ENCODE measurements at regions not wholly inside any gene's neighbourhood (a gene's known extent, or its start where the extent isn't known, plus 50 kb on each side); places are given as distances from the start of the nearest gene placed in this dataset.

DNA sequence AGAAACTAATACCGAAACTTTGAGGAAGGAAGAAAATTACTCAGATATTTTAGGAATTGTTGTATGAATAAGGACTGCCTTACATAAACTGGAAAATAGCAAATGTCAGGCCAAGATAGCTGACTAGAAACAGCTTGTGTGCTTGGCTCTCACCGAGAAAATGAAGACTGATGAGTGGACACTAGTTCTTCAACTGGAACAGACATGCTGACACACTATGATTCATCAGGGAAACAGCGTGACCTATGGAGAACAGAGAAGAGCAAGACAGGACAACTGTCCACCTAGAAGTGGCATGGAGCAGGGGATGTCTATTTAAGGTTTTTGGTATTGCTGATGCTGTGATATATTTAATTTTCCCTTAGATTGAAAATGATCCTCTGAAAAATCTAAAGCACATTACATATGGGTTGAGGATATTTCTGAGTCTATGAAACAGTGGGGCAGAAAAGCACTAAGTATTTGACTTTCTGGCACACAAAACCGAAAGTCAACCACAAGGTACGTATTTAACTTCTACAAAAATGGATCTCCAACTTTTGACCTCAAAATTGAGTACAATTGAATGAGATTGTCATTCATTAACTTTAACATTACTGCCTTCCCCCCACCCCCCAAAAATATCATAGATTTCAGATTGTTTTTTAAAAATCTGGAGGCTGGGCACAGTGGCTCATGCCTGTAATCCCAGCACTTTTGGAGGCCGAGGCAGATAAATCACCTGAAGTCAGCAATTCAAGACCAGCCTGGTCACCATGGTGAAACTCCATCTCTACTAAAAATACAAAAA, 863.2 kb downstream of the LRFN5 start:
- H3K4me3 ChIP-seq (replicated peaks in 1 of 3), result no peak overlapping the region
- H3K9me3 ChIP-seq, result no peaks in the 10 kb centered on the region
- no peaks in the 10 kb centered on the region for H3K27me3 ChIP-seq
- H3K36me3 ChIP-seq, result no peaks in the 10 kb centered on the region
- no peak overlapping the region for H3K27ac ChIP-seq
- TF ChIP-seq, protein P1, sequence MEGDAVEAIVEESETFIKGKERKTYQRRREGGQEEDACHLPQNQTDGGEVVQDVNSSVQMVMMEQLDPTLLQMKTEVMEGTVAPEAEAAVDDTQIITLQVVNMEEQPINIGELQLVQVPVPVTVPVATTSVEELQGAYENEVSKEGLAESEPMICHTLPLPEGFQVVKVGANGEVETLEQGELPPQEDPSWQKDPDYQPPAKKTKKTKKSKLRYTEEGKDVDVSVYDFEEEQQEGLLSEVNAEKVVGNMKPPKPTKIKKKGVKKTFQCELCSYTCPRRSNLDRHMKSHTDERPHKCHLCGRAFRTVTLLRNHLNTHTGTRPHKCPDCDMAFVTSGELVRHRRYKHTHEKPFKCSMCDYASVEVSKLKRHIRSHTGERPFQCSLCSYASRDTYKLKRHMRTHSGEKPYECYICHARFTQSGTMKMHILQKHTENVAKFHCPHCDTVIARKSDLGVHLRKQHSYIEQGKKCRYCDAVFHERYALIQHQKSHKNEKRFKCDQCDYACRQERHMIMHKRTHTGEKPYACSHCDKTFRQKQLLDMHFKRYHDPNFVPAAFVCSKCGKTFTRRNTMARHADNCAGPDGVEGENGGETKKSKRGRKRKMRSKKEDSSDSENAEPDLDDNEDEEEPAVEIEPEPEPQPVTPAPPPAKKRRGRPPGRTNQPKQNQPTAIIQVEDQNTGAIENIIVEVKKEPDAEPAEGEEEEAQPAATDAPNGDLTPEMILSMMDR (IDR thresholded peaks at IDR 0.05), result no peak
- TF ChIP-seq POLR2A (IDR thresholded peaks at IDR 0.05), result no peak
- DNase-seq, result no peak
- H3K4me1 ChIP-seq, result no peaks in the 10 kb centered on the region
- 78 to 88% methylated on average over 6 of the region's 6 CpGs for WGBS, 2 donors
- intact Hi-C loops (cut with DNase I), result no loop called here

DNA sequence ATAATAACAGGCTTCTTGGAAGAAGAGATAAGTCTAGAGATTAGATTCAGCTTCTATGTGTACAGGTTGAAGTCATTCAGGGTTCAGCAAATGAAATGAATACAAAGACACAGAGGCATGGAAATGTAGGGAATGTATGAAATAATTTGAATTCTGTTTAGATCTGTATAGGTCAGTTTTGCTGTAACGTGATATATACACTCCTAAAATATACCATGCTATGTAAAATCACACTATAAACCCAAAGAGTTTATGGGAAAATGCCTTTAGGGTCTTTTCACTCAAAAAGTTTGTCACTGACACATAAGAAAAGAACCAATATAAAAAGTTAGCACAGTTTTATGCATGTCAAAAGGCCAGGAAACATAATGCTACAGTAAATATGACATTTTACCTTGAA, 854.0 kb downstream of the LRFN5 start:
- Histone ChIP-seq H3K4me1 (no peaks in the 10 kb centered on the region), H3K9me3 (no peaks in the 10 kb centered on the region), H3K27me3 (no peaks in the 10 kb centered on the region), H3K36me3 (no peaks in the 10 kb centered on the region), H3K4me3 (replicated peaks in 1 of 3) (no peak overlapping the region), H3K27ac (no peak overlapping the region)
- TF ChIP-seq, protein P1 (IDR thresholded peaks at IDR 0.05), result no peak
- no peak for TF ChIP-seq POLR2A (IDR thresholded peaks at IDR 0.05)
- DNase-seq, result no peak
- 77 to 80% methylated on average over 1 of the region's 1 CpG for WGBS, 2 donors
- intact Hi-C loops (cut with DNase I), result no loop called here

DNA sequence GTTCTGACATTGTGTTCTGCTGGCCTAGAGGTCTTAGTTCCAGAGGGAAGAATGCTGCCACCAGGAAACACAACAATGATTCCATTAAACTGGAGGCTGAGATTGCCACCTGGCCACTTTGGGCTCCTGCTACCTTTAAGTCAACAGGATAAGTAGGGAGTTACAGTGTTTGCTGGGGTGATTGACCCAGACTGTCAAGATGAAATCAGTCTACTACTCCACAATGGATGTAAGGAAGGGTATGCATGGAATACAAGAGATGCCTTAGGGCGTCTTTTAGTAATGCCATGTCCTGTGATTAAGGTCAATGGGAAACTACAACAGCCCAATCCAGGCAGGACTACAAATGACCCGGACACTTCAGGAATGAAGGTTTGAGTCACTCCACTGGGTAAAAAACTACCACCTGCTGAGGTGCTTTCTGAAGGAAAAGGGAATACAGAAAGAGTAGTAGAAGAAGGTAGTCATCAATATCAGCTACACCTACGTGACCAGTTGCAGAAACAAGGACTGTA, 852.6 kb downstream of the LRFN5 start:
- H3K36me3 ChIP-seq, result no peaks in the 10 kb centered on the region
- no peak for TF ChIP-seq POLR2A (IDR thresholded peaks at IDR 0.05)
- TF ChIP-seq, protein P1 (IDR thresholded peaks at IDR 0.05), result no peak
- DNase-seq, result no peak
- no peak overlapping the region for H3K4me3 ChIP-seq (replicated peaks in 1 of 3)
- H3K27me3 ChIP-seq, result no peaks in the 10 kb centered on the region
- H3K9me3 ChIP-seq, result no peaks in the 10 kb centered on the region
- intact Hi-C loops (cut with DNase I), result no loop called here
- H3K27ac ChIP-seq, result no peak overlapping the region
- WGBS, 2 donors, result 87 to 91% methylated on average over 3 of the region's 3 CpGs
- no peaks in the 10 kb centered on the region for H3K4me1 ChIP-seq

DNA sequence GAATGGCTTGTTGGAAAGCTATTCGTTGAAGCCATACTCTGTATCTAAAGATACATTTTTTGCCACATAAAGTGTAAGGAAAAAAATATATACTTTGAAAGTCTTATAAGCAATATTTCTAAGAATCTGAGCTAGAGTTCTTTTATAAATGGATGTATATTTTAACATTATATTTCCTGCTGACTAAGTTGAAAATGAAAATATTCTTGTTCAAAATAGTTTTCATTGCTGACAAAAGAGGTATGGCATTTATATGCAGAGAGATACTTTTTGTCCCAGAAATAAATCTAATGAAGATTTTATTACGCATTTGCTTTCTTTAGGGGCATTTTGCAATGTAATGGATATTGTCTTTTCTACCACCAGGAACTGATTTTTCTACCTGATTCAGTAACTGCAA, 834.9 kb downstream of the LRFN5 start:
- 89 to 91% methylated on average over 2 of the region's 2 CpGs for WGBS, 2 donors
- Histone ChIP-seq H3K36me3 (no peaks in the 10 kb centered on the region), H3K9me3 (no peaks in the 10 kb centered on the region), H3K27me3 (no peaks in the 10 kb centered on the region), H3K4me3 (replicated peaks in 1 of 3) (no peak overlapping the region), H3K4me1 (no peaks in the 10 kb centered on the region), H3K27ac (no peak overlapping the region)
- TF ChIP-seq, protein P1 (IDR thresholded peaks at IDR 0.05), result no peak
- TF ChIP-seq POLR2A (IDR thresholded peaks at IDR 0.05), result no peak
- intact Hi-C loops (cut with DNase I), result no loop called here
- no peak for DNase-seq

DNA sequence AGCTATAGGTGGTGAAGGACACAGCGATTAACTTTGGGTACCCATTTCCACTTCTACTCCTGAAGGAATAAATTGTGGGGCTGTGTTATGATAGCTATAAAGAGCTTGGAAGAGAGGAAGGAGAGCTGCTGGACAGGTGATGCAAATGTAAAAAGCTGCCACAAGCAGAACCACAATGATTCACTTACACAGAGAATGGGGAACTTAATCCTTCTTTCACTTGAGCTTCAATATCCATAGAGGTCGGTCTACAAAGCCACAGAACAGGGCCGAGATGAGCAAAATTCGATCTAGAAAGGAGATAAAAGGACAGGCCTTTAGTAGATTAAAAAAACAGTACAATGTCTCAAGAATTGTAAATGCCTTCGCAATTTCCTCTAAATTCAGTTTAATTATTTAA, 831.1 kb downstream of the LRFN5 start:
- WGBS, 2 donors, result 86 to 93% methylated on average over 5 of the region's 5 CpGs
- Histone ChIP-seq H3K36me3 (no peaks in the 10 kb centered on the region), H3K4me3 (replicated peaks in 1 of 3) (no peak overlapping the region), H3K4me1 (no peaks in the 10 kb centered on the region), H3K9me3 (no peaks in the 10 kb centered on the region), H3K27me3 (no peaks in the 10 kb centered on the region), H3K27ac (no peak overlapping the region)
- no peak for DNase-seq
- intact Hi-C loops (cut with DNase I), result no loop called here
- TF ChIP-seq, protein P1 (IDR thresholded peaks at IDR 0.05), result no peak

All from thyroid gland (tissue), 4 donors.